Trophoblast cell (in vitro differentiated cells and primary cell): ENCODE measurements at regions not wholly inside any gene's neighbourhood (a gene's known extent, or its start where the extent isn't known, plus 50 kb on each side); places are given as distances from the start of the nearest gene placed in this dataset.
A peak's percentile ranks its signal among the peaks of the same experiment; 100 is the strongest.

Experiments
- DNase-seq, 2 donors: peaks; one replicate each; pipeline ENCODE4 v3.0.0-alpha.2; 2016
- H2AFZ ChIP-seq: 2 replicates; pipeline ENCODE4 v1.6.1; 2013; ENCODE audit warnings: low read length, moderate library complexity, mild to moderate bottlenecking; ENCODE audit not compliant: insufficient read depth, poor library complexity
- H2AK5ac ChIP-seq: 2 replicates; pipeline ENCODE4 v1.6.1; 2013; ENCODE audit warnings: mild to moderate bottlenecking, low read length
- H2BK120ac ChIP-seq: 2 replicates; pipeline ENCODE4 v1.6.1; 2013; ENCODE audit warnings: low read length, mild to moderate bottlenecking, moderate library complexity; ENCODE audit not compliant: insufficient read depth, poor library complexity
- H2BK12ac ChIP-seq: 2 replicates; pipeline ENCODE4 v1.6.1; 2013; ENCODE audit warnings: mild to moderate bottlenecking, low read length, moderate library complexity
- H2BK5ac ChIP-seq: 2 replicates; pipeline ENCODE4 v1.6.1; 2013; ENCODE audit warnings: low read length, low read depth, moderate library complexity, mild to moderate bottlenecking; ENCODE audit not compliant: poor library complexity
- H3K14ac ChIP-seq: 2 replicates; pipeline ENCODE4 v1.6.1; 2013; ENCODE audit warnings: mild to moderate bottlenecking, low read length
- H3K18ac ChIP-seq: 2 replicates; pipeline ENCODE4 v1.6.1; 2013; ENCODE audit warnings: mild to moderate bottlenecking, low read length
- H3K23ac ChIP-seq: 2 replicates; pipeline ENCODE4 v1.6.1; 2013; ENCODE audit warnings: low read length
- H3K27ac ChIP-seq: 2 replicates; pipeline ENCODE4 v1.5.1; 2013; ENCODE audit warnings: low read depth, mild to moderate bottlenecking, inconsistent platforms, low read length, moderate library complexity
- H3K27me3 ChIP-seq: 2 replicates; pipeline ENCODE4 v1.6.1; 2013; ENCODE audit warnings: inconsistent platforms, mild to moderate bottlenecking, low read length, moderate library complexity; ENCODE audit not compliant: insufficient read depth
- H3K36me3 ChIP-seq, 2 experiments: 1 replicate in 1 of 2; 2 replicates in 1 of 2; pipeline ENCODE4 v1.6.1; 2013; ENCODE audit warnings: low read length in 2 of 2, mild to moderate bottlenecking in 2 of 2, moderate library complexity in 1 of 2; ENCODE audit not compliant: insufficient read depth in 2 of 2, control insufficient read depth in 1 of 2
- H3K4ac ChIP-seq: 2 replicates; pipeline ENCODE4 v1.6.1; 2013; ENCODE audit warnings: low read depth, mild to moderate bottlenecking, low read length, moderate library complexity
- H3K4me1 ChIP-seq, 2 experiments: 1 replicate in 1 of 2; 2 replicates in 1 of 2; pipeline ENCODE4 v1.6.1; 2013; ENCODE audit warnings: low read length in 2 of 2, mild to moderate bottlenecking in 2 of 2, moderate library complexity in 1 of 2; ENCODE audit not compliant: insufficient read depth in 2 of 2, control insufficient read depth in 1 of 2
- H3K4me2 ChIP-seq: 2 replicates; pipeline ENCODE4 v1.6.1; 2013; ENCODE audit warnings: inconsistent platforms, mild to moderate bottlenecking, low read length, moderate library complexity
- H3K4me3 ChIP-seq: 2 replicates; pipeline ENCODE4 v1.5.1; 2013; ENCODE audit warnings: mild to moderate bottlenecking, low read depth, low read length, inconsistent platforms
- H3K79me1 ChIP-seq: one replicate; pipeline ENCODE4 v1.6.1; 2013; ENCODE audit warnings: low read length
- H3K79me2 ChIP-seq: 2 replicates; pipeline ENCODE4 v1.6.1; 2013; ENCODE audit warnings: low read length, mild to moderate bottlenecking; ENCODE audit not compliant: control insufficient read depth, insufficient read depth, poor library complexity
- H3K9ac ChIP-seq: 2 replicates; pipeline ENCODE4 v1.6.1; 2013; ENCODE audit warnings: mild to moderate bottlenecking, low read length
- H3K9me3 ChIP-seq: 2 replicates; pipeline ENCODE4 v1.6.1; 2013; ENCODE audit warnings: low read depth, mild to moderate bottlenecking, control low read depth, inconsistent platforms, low read length; ENCODE audit not compliant: insufficient read depth
- H4K12ac ChIP-seq: 2 replicates; pipeline ENCODE4 v1.6.1; 2013; ENCODE audit warnings: low read depth, mild to moderate bottlenecking, low read length, moderate library complexity
- H4K8ac ChIP-seq: 2 replicates; pipeline ENCODE4 v1.6.1; 2013; ENCODE audit warnings: low read depth, mild to moderate bottlenecking, low read length, moderate library complexity
- H4K91ac ChIP-seq: one replicate; pipeline ENCODE4 v1.6.1; 2013; ENCODE audit warnings: low read depth, mild to moderate bottlenecking, low read length, moderate library complexity
- WGBS: extraction: QIAGEN DNeasy Blood & Tissue Kit; methylation state at CpG from one replicate; pipeline ENCODE4 v1.1.7; 2013; ENCODE audit warnings: missing lambda C conversion rate; ENCODE audit not compliant: insufficient read length, insufficient coverage; ENCODE audit errors: extremely low coverage; 5-methylcytosine and 5-hydroxymethylcytosine counted together

DNA sequence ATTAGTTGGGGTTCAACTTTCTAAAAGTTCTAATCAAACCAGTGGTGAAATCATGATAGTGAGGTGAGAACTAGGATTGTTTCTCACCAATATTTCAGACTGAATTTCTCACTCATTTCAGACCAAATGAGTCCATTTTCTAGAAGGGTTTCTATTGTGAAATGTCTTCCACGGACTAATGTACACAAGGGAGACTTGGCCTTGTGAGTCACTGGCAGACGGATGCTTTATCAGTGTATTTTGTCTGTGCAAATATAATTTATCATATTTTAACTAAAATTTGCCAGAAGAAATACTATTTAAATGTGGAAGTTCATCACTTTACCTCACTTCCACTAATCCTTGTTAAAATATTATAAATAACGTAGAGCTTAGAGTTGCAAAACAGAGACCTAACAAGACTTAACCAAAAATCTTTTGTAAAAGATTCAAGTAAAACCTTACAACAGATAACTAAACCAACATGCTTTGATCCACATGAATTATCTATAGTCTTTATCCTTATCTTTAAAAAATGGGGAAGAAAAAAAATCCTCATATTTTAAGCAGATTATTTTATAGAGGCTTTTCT is 506.0 kb upstream of the FAM241A start:
- no CpG with 5 or more reads among the region's 3 CpGs for WGBS
- Histone ChIP-seq H4K12ac (no peak overlapping the region), H3K4me2 (no peak overlapping the region)

DNA sequence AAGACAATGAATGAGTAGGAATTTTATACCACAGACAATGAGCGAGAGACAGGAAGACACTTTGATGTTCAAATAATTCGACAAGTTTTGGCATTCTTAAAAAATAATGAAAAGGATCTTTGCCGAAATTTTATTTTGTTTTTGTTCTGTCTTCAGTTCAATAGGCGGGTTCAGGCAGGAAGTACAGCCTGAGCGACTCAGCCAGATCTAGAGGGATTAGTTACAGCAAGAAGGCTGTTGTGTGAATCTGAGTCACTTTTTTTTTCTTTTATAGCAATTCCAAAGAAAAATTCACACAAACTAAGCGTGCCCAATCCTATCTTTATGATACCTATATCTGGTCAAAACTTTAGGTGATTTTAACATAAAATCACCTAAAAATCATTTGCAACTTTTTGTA is 505.4 kb upstream of the FAM241A start:
- DNase-seq: no peak
- no CpG with 5 or more reads among the region's 6 CpGs for WGBS
- H3K4me2 ChIP-seq: no peak overlapping the region
- no peaks in the 10 kb centered on the region for H3K27me3 ChIP-seq
- no peak overlapping the region for H2BK5ac ChIP-seq
- H3K23ac ChIP-seq: no peak overlapping the region
- H3K18ac ChIP-seq: no peak overlapping the region
- H3K79me1 ChIP-seq: no peaks in the 10 kb centered on the region
- H2BK120ac ChIP-seq: no peak overlapping the region
- no peak overlapping the region for H2AK5ac ChIP-seq
- H4K91ac ChIP-seq: no peak overlapping the region
- no peak overlapping the region for H4K8ac ChIP-seq
- H2BK12ac ChIP-seq: no peak overlapping the region
- H3K27ac ChIP-seq: no peak overlapping the region
- no peak overlapping the region for H3K4me3 ChIP-seq
- H3K9ac ChIP-seq: no peak overlapping the region
- H3K4me1 ChIP-seq: no peaks in the 10 kb centered on the region
- no peak overlapping the region for H3K14ac ChIP-seq
- H3K79me2 ChIP-seq: no peaks in the 10 kb centered on the region
- H3K9me3 ChIP-seq: no peaks in the 10 kb centered on the region
- H4K12ac ChIP-seq: no peak overlapping the region
- H3K36me3 ChIP-seq: no peaks in the 10 kb centered on the region
- no peak overlapping the region for H3K4ac ChIP-seq
- no peak overlapping the region for H2AFZ ChIP-seq

More for the DNA sequence above, 506.0 kb upstream of the FAM241A start:
- H3K18ac ChIP-seq: no peak overlapping the region
- H3K27me3 ChIP-seq: no peaks in the 10 kb centered on the region
- no peak overlapping the region for H2AK5ac ChIP-seq
- no peak overlapping the region for H2BK5ac ChIP-seq
- H3K9ac ChIP-seq: no peak overlapping the region
- no peaks in the 10 kb centered on the region for H3K9me3 ChIP-seq
- H4K91ac ChIP-seq: no peak overlapping the region
- no peak overlapping the region for H2BK12ac ChIP-seq
- H2AFZ ChIP-seq: no peak overlapping the region
- H3K23ac ChIP-seq: no peak overlapping the region
- H3K14ac ChIP-seq: no peak overlapping the region
- H3K79me2 ChIP-seq: no peaks in the 10 kb centered on the region
- H2BK120ac ChIP-seq: no peak overlapping the region
- H4K8ac ChIP-seq: no peak overlapping the region
- H3K4ac ChIP-seq: no peak overlapping the region
- no peaks in the 10 kb centered on the region for H3K4me1 ChIP-seq
- no peak overlapping the region for H3K4me3 ChIP-seq
- DNase-seq: no peak
- no peaks in the 10 kb centered on the region for H3K36me3 ChIP-seq
- H3K79me1 ChIP-seq: no peaks in the 10 kb centered on the region
- H3K27ac ChIP-seq: no peak overlapping the region

DNA sequence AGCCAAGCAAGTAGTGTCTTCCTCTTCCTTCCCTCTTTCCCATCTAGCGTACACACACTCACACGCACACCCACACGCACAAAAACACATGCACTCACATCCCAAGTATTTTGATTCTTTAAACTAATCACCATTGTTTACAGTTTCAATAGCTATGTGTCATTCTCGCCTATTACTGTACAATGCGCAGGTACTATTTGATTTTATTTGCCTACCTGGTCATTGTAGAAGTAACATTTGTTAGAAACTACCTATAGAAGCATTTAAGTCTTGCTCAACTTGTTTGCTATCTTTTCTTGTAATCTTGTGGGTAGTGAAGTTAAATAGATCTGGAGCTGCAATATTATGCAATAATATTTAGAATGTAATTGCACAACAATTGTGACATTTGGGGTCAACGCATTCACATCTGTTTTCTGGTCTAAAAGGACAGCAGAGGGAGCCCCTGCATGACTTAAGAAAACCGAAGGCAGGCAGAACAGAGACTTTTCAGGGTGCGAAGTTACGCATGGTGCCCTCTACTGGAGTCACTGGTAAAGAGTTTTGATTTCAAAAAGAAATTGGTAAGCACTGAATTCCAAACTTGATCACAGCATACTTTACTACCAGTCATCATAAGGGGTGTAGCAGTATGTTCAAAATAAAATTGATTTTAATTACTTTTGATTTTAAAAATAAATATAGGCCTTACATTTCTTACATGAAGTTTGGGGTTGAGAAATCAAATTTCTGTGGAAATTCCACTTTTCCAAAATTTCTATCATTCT is 503.3 kb upstream of the FAM241A start:
- no peaks in the 10 kb centered on the region for H3K36me3 ChIP-seq
- H3K79me2 ChIP-seq: no peaks in the 10 kb centered on the region
- H4K91ac ChIP-seq: no peak overlapping the region
- no peak overlapping the region for H2BK5ac ChIP-seq
- H3K27ac ChIP-seq: no peak overlapping the region
- H2BK12ac ChIP-seq: no peak overlapping the region
- H3K18ac ChIP-seq: no peak overlapping the region
- no peak overlapping the region for H3K23ac ChIP-seq
- H3K9ac ChIP-seq: no peak overlapping the region
- no peaks in the 10 kb centered on the region for H3K9me3 ChIP-seq
- H3K4me1 ChIP-seq: no peaks in the 10 kb centered on the region
- H3K4ac ChIP-seq: no peak overlapping the region
- H2AK5ac ChIP-seq: no peak overlapping the region
- no peak overlapping the region for H2BK120ac ChIP-seq
- H4K12ac ChIP-seq: no peak overlapping the region
- peak; percentile 59 to 75 for DNase-seq
- WGBS: 100% methylated on average over 2 of the region's 9 CpGs
- no peak overlapping the region for H2AFZ ChIP-seq
- no peaks in the 10 kb centered on the region for H3K79me1 ChIP-seq
- no peak overlapping the region for H4K8ac ChIP-seq
- H3K27me3 ChIP-seq: no peaks in the 10 kb centered on the region
- H3K4me2 ChIP-seq: no peak overlapping the region
- H3K4me3 ChIP-seq: no peak overlapping the region
- H3K14ac ChIP-seq: no peak overlapping the region

DNA sequence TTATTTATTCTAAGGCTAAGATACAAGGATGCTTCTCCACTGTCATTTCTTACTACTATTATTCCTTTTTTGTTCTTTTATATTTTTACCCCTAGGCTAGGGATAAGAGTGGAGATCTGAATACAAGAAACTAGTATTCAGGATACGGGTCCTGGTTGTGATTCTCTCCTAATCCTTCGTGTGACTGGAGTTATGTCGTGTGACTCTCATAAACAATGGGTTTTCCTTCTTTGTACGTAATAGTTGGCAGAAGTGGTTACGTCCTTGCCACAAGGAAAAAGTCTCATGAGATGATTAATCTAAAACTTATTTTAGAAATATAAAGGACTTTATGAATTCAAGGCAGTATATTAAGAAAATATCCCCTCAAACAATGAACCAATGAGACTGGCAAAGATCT is 497.2 kb upstream of the FAM241A start:
- no peaks in the 10 kb centered on the region for H3K79me2 ChIP-seq
- H3K4me3 ChIP-seq: no peak overlapping the region
- H3K14ac ChIP-seq: no peak overlapping the region
- no peak for DNase-seq
- no peaks in the 10 kb centered on the region for H3K9me3 ChIP-seq
- H3K4me2 ChIP-seq: no peak overlapping the region
- no peak overlapping the region for H3K9ac ChIP-seq
- H2BK12ac ChIP-seq: no peak overlapping the region
- no peak overlapping the region for H3K18ac ChIP-seq
- no peak overlapping the region for H3K27ac ChIP-seq
- H3K36me3 ChIP-seq: no peaks in the 10 kb centered on the region
- H2BK120ac ChIP-seq: no peak overlapping the region
- H3K23ac ChIP-seq: no peak overlapping the region
- no peaks in the 10 kb centered on the region for H3K79me1 ChIP-seq
- no peak overlapping the region for H3K4ac ChIP-seq
- H4K8ac ChIP-seq: no peak overlapping the region
- H2AFZ ChIP-seq: no peak overlapping the region
- H3K27me3 ChIP-seq: no peaks in the 10 kb centered on the region
- H2AK5ac ChIP-seq: no peak overlapping the region
- peaks cover 0 to 3% of the 10 kb centered on the region in 2 experiments for H3K4me1 ChIP-seq
- no peak overlapping the region for H4K91ac ChIP-seq
- H4K12ac ChIP-seq: no peak overlapping the region
- H2BK5ac ChIP-seq: no peak overlapping the region
- WGBS: no CpG with 5 or more reads among the region's 5 CpGs
